SU-DHL-6 (cell line): ENCODE measurements at regions not wholly inside any gene's neighbourhood (a gene's known extent, or its start where the extent isn't known, plus 50 kb on each side); places are given as distances from the start of the nearest gene placed in this dataset.

Experiments
- H2AFZ ChIP-seq: fragments of 200-600 bp; sonication (generic); 2 replicates; pipeline ENCODE4 v1.6.1; 2014; ENCODE audit warnings: low read depth, mild to moderate bottlenecking, moderate library complexity, mixed read lengths, antibody characterized with exemption, low read length; ENCODE audit not compliant: severe bottlenecking
- H3F3A ChIP-seq: fragments of 200-600 bp; shearing (Covaris generic); 2 replicates; pipeline ENCODE4 v1.6.0; 2016; ENCODE audit warnings: antibody characterized with exemption, mild to moderate bottlenecking; ENCODE audit not compliant: insufficient read depth
- H3K27ac ChIP-seq: fragments of 200-600 bp; sonication (generic); 2 replicates; pipeline ENCODE4 v1.5.1; 2016; ENCODE audit warnings: low read depth, mild to moderate bottlenecking, low read length, moderate library complexity, mixed read lengths
- H3K27me3 ChIP-seq: fragments of 200-600 bp; sonication (generic), shearing (Covaris generic); 2 replicates; pipeline ENCODE4 v1.6.0; 2014; ENCODE audit warnings: mild to moderate bottlenecking, low read length
- H3K36me3 ChIP-seq: fragments of 200-600 bp; sonication (generic); 2 replicates; pipeline ENCODE4 v1.6.1; 2014; ENCODE audit warnings: mild to moderate bottlenecking, low read length, mixed read lengths
- H3K4me2 ChIP-seq: fragments of 300-600, 200-600 bp; shearing (Covaris generic), sonication (generic); 2 replicates; pipeline ENCODE4 v1.6.0; 2014; ENCODE audit warnings: low read length, low read depth, mild to moderate bottlenecking; ENCODE audit not compliant: poor library complexity, severe bottlenecking
- H3K4me3 ChIP-seq: fragments of 200-600 bp; sonication (generic); 2 replicates; pipeline ENCODE4 v1.5.1; 2014; ENCODE audit warnings: antibody characterized with exemption, low read length, mild to moderate bottlenecking, mixed read lengths; ENCODE audit not compliant: insufficient read depth, poor library complexity, severe bottlenecking
- H3K79me2 ChIP-seq: fragments of 200-600 bp; sonication (generic); 2 replicates; pipeline ENCODE4 v1.6.1; 2014; ENCODE audit warnings: mild to moderate bottlenecking, low read length, moderate library complexity; ENCODE audit not compliant: insufficient read depth
- H3K9ac ChIP-seq: fragments of 200-600 bp; sonication (generic); 2 replicates; pipeline ENCODE4 v1.7.0; 2014; ENCODE audit warnings: mild to moderate bottlenecking, low read length
- H3K9me2 ChIP-seq: fragments of 200-600 bp; sonication (generic); replicated peaks from 2 replicates; pipeline ENCODE4 v1.6.1; 2014; ENCODE audit warnings: low read length; ENCODE audit not compliant: insufficient read depth
- H3K9me3 ChIP-seq: fragments of 200-600 bp; sonication (generic); 2 replicates; pipeline ENCODE4 v1.6.1; 2014; ENCODE audit warnings: low read length, mixed read lengths; ENCODE audit not compliant: insufficient read depth
- H4K20me1 ChIP-seq: fragments of 200-600 bp; sonication (generic); 2 replicates; pipeline ENCODE4 v1.6.1; 2014; ENCODE audit warnings: low read depth, mild to moderate bottlenecking, antibody characterized with exemption, low read length, moderate library complexity, mixed read lengths
- CTCF ChIP-seq: fragments of 200-600 bp; sonication (generic); IDR thresholded peaks from one replicate; pipeline ENCODE4 v1.5.1; 2017; ENCODE audit warnings: antibody characterized with exemption, mild to moderate bottlenecking, low read length, moderate library complexity; ENCODE audit not compliant: insufficient read depth, poor library complexity, severe bottlenecking
- EZH2phosphoT487 ChIP-seq: fragments of 200-600 bp; sonication (generic), shearing (Covaris generic); conservative IDR thresholded peaks from 2 replicates; pipeline ENCODE4 v1.6.1; 2018; ENCODE audit warnings: mild to moderate bottlenecking, antibody characterized with exemption, low read length, moderate library complexity, mixed read lengths

DNA sequence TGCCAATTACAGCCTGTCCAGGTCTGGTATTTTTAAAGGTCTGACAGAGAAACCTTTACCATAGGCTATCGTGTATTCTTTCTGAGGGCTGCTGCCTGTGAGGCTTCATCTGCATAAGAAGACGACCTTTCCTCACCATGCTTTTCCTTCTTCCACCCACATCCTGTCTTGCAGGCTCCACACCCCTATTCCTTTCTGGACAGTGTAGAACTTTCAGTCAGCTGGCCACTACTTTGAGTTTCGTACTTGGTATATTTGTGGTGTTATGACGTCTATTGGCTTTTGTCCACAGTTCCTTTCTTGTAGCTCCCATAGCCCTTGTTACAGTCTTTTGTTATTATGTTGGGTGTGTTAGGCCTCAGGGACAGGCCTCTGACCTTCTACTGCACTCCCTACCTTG, 311.4 kb downstream of the RAPGEF2 start:
- Histone ChIP-seq H3F3A (no peaks in the 10 kb centered on the region), H3K9me3 (no peaks in the 10 kb centered on the region), H3K4me2 (no peak overlapping the region), H2AFZ (no peak overlapping the region), H3K27me3 (no peaks in the 10 kb centered on the region), H3K27ac (no peak overlapping the region), H4K20me1 (no peaks in the 10 kb centered on the region), H3K4me3 (no peak overlapping the region), H3K79me2 (no peaks in the 10 kb centered on the region), H3K9ac (no peak overlapping the region), H3K9me2 (no peaks in the 10 kb centered on the region), H3K36me3 (no peaks in the 10 kb centered on the region)
- TF ChIP-seq EZH2phosphoT487 = no peak
- TF ChIP-seq CTCF = no peak

DNA sequence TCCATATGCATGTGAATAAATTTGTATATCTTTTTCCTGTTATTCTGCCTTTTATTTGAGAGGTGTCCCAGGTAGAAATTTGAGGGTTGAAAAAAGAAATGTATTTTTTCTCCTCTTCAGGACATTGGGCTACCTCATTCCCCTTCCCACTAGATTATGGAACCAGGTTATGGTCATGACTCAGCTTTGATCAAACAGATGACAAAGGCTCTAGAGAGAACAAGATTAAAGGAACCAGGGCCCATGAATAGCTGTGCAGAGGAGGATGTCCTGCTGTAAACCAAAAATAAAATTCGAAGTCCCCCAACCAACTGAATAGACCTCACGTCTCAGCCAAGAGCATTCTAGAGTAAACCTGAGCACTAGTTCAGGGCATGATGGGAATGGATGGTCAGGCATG, 313.2 kb downstream of the RAPGEF2 start:
- no peak overlapping the region for H3K4me2 ChIP-seq
- no peaks in the 10 kb centered on the region for H3K79me2 ChIP-seq
- no peak overlapping the region for H3K27ac ChIP-seq

GRCh38 chr4:159416996-159417395, 314.1 kb downstream of the RAPGEF2 start:
- Histone ChIP-seq H3K9me2 (no peaks in the 10 kb centered on the region), H3K9me3 (no peaks in the 10 kb centered on the region), H3K36me3 (no peaks in the 10 kb centered on the region), H3K79me2 (no peaks in the 10 kb centered on the region), H3K27me3 (no peaks in the 10 kb centered on the region), H3K27ac (no peak overlapping the region), H3K4me2 (no peak overlapping the region), H2AFZ (no peak overlapping the region), H3K9ac (no peak overlapping the region), H4K20me1 (no peaks in the 10 kb centered on the region), H3K4me3 (no peak overlapping the region), H3F3A (no peaks in the 10 kb centered on the region)
- no peak for TF ChIP-seq CTCF
- no peak for TF ChIP-seq EZH2phosphoT487

More for the DNA sequence above, 313.2 kb downstream of the RAPGEF2 start:
- TF ChIP-seq EZH2phosphoT487 = no peak
- TF ChIP-seq CTCF = no peak
- Histone ChIP-seq H4K20me1 (no peaks in the 10 kb centered on the region), H3K9ac (no peak overlapping the region), H3K36me3 (no peaks in the 10 kb centered on the region), H3K9me3 (no peaks in the 10 kb centered on the region), H2AFZ (no peak overlapping the region), H3K27me3 (no peaks in the 10 kb centered on the region), H3K9me2 (no peaks in the 10 kb centered on the region), H3K4me3 (no peak overlapping the region), H3F3A (no peaks in the 10 kb centered on the region)
